ENCODE measurements at regions not wholly inside any gene's neighbourhood (a gene's known extent, or its start where the extent isn't known, plus 50 kb on each side); places are given as distances from the start of the nearest gene placed in this dataset.
"Not testable (repeated sequence)": the region's sequence is repeated elsewhere in the genome, so short reads cannot be mapped to it uniquely, and the experiment has no call there.

GRCh38 chr10:35844686-35845085 is 202.6 kb upstream of the FZD8 start:
- no peak for FAIRE-seq
- no peak for TF ChIP-seq POLR2AphosphoS5 (IDR thresholded peaks at IDR 0.05; ENCODE audit: low read depth, low read length)
- no peak for TF ChIP-seq TAF1 (IDR thresholded peaks at IDR 0.05; ENCODE audit: borderline replicate concordance, low read depth, low read length)
- no peak for TF ChIP-seq POLR2A (IDR thresholded peaks at IDR 0.05; ENCODE audit: low read depth, low read length)
- no peak for DNase-seq (ENCODE audit: insufficient read length)

- no peak for DNase-seq (ENCODE audit: insufficient read length)
- TF ChIP-seq POLR2AphosphoS5 (IDR thresholded peaks at IDR 0.05; ENCODE audit: low read depth, low read length) (no peak), TAF1 (IDR thresholded peaks at IDR 0.05; ENCODE audit: borderline replicate concordance, low read depth, low read length) (no peak), POLR2A (IDR thresholded peaks at IDR 0.05; ENCODE audit: low read depth, low read length) (no peak)
- FAIRE-seq: no peak
Measured at GRCh38 chr10:35843524-35844181, 201.6 kb upstream of the FZD8 start.

GRCh38 chr10:35838054-35838453 is 196.0 kb upstream of the FZD8 start:
- FAIRE-seq: no peak
- DNase-seq (ENCODE audit: insufficient read length): no peak
- TF ChIP-seq POLR2AphosphoS5 (IDR thresholded peaks at IDR 0.05; ENCODE audit: low read depth, low read length) (no peak), POLR2A (IDR thresholded peaks at IDR 0.05; ENCODE audit: low read depth, low read length) (no peak), TAF1 (IDR thresholded peaks at IDR 0.05; ENCODE audit: borderline replicate concordance, low read depth, low read length) (no peak)

- TF ChIP-seq POLR2A (IDR thresholded peaks at IDR 0.05; ENCODE audit: low read depth, low read length) (no peak), POLR2AphosphoS5 (IDR thresholded peaks at IDR 0.05; ENCODE audit: low read depth, low read length) (no peak), TAF1 (IDR thresholded peaks at IDR 0.05; ENCODE audit: borderline replicate concordance, low read depth, low read length) (no peak)
- FAIRE-seq: no peak
- DNase-seq (ENCODE audit: insufficient read length): no peak
Measured at GRCh38 chr10:35835545-35835944, 193.4 kb upstream of the FZD8 start.

GRCh38 chr10:35834877-35835494 is 192.9 kb upstream of the FZD8 start:
- no peak for DNase-seq (ENCODE audit: insufficient read length)
- no peak for FAIRE-seq
- TF ChIP-seq TAF1 (IDR thresholded peaks at IDR 0.05; ENCODE audit: borderline replicate concordance, low read depth, low read length) (no peak), POLR2AphosphoS5 (IDR thresholded peaks at IDR 0.05; ENCODE audit: low read depth, low read length) (no peak), POLR2A (IDR thresholded peaks at IDR 0.05; ENCODE audit: low read depth, low read length) (no peak)

GRCh38 chr10:35827783-35828182 is 185.7 kb upstream of the FZD8 start:
- no peak for FAIRE-seq
- DNase-seq (ENCODE audit: insufficient read length): no peak
- TF ChIP-seq POLR2A (IDR thresholded peaks at IDR 0.05; ENCODE audit: low read depth, low read length) (no peak), POLR2AphosphoS5 (IDR thresholded peaks at IDR 0.05; ENCODE audit: low read depth, low read length) (no peak), TAF1 (IDR thresholded peaks at IDR 0.05; ENCODE audit: borderline replicate concordance, low read depth, low read length) (no peak)

- no peak for DNase-seq (ENCODE audit: insufficient read length)
- TF ChIP-seq POLR2A (IDR thresholded peaks at IDR 0.05; ENCODE audit: low read depth, low read length) (no peak), TAF1 (IDR thresholded peaks at IDR 0.05; ENCODE audit: borderline replicate concordance, low read depth, low read length) (no peak), POLR2AphosphoS5 (IDR thresholded peaks at IDR 0.05; ENCODE audit: low read depth, low read length) (no peak)
- no peak for FAIRE-seq
Measured at GRCh38 chr10:35824704-35825103, 182.6 kb upstream of the FZD8 start.

GRCh38 chr10:35822316-35822715 is 180.2 kb upstream of the FZD8 start:
- TF ChIP-seq POLR2AphosphoS5 (IDR thresholded peaks at IDR 0.05; ENCODE audit: low read depth, low read length) (no peak), POLR2A (IDR thresholded peaks at IDR 0.05; ENCODE audit: low read depth, low read length) (no peak), TAF1 (IDR thresholded peaks at IDR 0.05; ENCODE audit: borderline replicate concordance, low read depth, low read length) (no peak)
- DNase-seq (ENCODE audit: insufficient read length) (no peak), FAIRE-seq (no peak)

GRCh38 chr10:35821339-35821911 is 179.3 kb upstream of the FZD8 start:
- no peak for FAIRE-seq
- no peak for DNase-seq (ENCODE audit: insufficient read length)
- no peak for TF ChIP-seq POLR2AphosphoS5 (IDR thresholded peaks at IDR 0.05; ENCODE audit: low read depth, low read length)
- TF ChIP-seq TAF1 (IDR thresholded peaks at IDR 0.05; ENCODE audit: borderline replicate concordance, low read depth, low read length): no peak
- TF ChIP-seq POLR2A (IDR thresholded peaks at IDR 0.05; ENCODE audit: low read depth, low read length): no peak

GRCh38 chr10:35819736-35820135 is 177.6 kb upstream of the FZD8 start:
- DNase-seq (ENCODE audit: insufficient read length): no peak
- no peak for TF ChIP-seq POLR2AphosphoS5 (IDR thresholded peaks at IDR 0.05; ENCODE audit: low read depth, low read length)
- no peak for TF ChIP-seq TAF1 (IDR thresholded peaks at IDR 0.05; ENCODE audit: borderline replicate concordance, low read depth, low read length)
- no peak for TF ChIP-seq POLR2A (IDR thresholded peaks at IDR 0.05; ENCODE audit: low read depth, low read length)
- FAIRE-seq: no peak

GRCh38 chr10:35819011-35819410 is 176.9 kb upstream of the FZD8 start:
- no peak for TF ChIP-seq POLR2A (IDR thresholded peaks at IDR 0.05; ENCODE audit: low read depth, low read length)
- no peak for TF ChIP-seq TAF1 (IDR thresholded peaks at IDR 0.05; ENCODE audit: borderline replicate concordance, low read depth, low read length)
- no peak for TF ChIP-seq POLR2AphosphoS5 (IDR thresholded peaks at IDR 0.05; ENCODE audit: low read depth, low read length)
- DNase-seq (ENCODE audit: insufficient read length): no peak
- FAIRE-seq: no peak

GRCh38 chr10:35817109-35817508 is 175.0 kb upstream of the FZD8 start:
- not testable (repeated sequence) for DNase-seq (ENCODE audit: insufficient read length); FAIRE-seq

Measured in GM12892 (cell line).